ENCODE measurements at regions not wholly inside any gene's neighbourhood (a gene's known extent, or its start where the extent isn't known, plus 50 kb on each side); places are given as distances from the start of the nearest gene placed in this dataset.

DNA sequence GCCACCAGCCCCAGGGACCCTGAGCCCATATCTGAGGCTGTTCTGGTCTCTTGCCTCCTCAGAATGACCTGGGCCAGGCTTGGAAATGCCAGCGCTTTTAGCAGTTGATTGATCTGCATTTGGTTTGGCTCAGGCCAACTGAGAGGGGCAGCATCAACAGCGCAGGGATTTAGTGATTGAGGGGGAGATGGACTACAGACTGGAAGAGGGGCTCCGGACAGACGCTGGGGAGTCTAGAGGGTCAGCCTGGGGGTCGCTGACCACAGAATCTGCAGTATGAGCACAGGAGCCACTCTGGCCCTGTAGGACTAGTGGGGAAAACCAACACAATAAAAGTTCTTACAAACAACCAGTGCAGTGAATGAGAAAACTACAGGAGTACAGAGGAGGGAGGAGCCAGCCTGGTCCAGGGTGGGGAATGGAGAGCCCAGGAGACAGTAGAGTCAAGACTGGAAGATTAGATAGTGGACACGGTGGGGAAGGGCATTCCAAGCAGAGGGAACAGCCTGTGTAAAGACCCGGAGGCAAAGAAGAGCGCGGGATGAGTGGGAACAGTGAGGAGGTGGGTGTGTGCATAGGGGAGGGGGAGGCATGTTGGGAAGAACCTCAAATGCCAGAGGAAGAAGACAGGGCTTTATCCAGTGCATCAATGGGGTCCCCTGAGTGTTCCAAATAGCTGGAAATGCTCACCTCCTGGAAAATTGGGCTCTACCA is 128.9 kb downstream of the MRM1 start:
- TF ChIP-seq, protein P1, sequence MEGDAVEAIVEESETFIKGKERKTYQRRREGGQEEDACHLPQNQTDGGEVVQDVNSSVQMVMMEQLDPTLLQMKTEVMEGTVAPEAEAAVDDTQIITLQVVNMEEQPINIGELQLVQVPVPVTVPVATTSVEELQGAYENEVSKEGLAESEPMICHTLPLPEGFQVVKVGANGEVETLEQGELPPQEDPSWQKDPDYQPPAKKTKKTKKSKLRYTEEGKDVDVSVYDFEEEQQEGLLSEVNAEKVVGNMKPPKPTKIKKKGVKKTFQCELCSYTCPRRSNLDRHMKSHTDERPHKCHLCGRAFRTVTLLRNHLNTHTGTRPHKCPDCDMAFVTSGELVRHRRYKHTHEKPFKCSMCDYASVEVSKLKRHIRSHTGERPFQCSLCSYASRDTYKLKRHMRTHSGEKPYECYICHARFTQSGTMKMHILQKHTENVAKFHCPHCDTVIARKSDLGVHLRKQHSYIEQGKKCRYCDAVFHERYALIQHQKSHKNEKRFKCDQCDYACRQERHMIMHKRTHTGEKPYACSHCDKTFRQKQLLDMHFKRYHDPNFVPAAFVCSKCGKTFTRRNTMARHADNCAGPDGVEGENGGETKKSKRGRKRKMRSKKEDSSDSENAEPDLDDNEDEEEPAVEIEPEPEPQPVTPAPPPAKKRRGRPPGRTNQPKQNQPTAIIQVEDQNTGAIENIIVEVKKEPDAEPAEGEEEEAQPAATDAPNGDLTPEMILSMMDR (IDR thresholded peaks at IDR 0.05) = no peak
- TF ChIP-seq POLR2A (IDR thresholded peaks at IDR 0.05) = no peak

Data from thyroid gland (tissue), 4 donors.